T-helper 1 cell treated with Interleukin-12 subunit alpha and Interleukin-12 subunit beta and Interleukin-4 antibody, amounts not matched to agents 30 ng/mL and 1 ng/mL, for 36 hours (primary cell): ENCODE measurements at regions not wholly inside any gene's neighbourhood (a gene's known extent, or its start where the extent isn't known, plus 50 kb on each side); places are given as distances from the start of the nearest gene placed in this dataset.

ENCODE experiments used
- intact Hi-C: fragments of 100-400 bp; cut with micrococcal nuclease; formaldehyde crosslinking; loops from one replicate; pipeline ENCODE4 v1.15.1; 2024

DNA sequence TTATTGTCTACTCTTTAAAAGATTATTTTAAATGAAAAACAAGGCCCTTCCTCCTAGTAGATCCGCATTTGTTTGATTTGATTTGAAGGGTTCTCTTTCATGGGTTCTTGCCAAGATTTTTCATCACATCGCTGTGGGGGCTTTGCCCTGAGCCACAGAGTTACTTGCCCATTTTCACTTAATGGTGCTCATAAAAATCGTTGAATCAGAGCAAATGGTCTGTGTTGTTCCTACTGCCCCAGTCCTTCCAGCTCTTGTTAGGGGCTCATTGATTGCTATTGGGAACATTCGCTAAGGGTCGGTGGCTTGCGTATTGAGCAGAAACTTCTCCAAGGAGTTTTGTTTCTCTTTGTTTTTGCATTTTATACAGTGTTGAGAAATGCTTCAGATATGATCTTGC, 1023.4 kb upstream of the CDH8 start:
- intact Hi-C loops: no loop called here

GRCh38 chr16:63057341-63057740, 1021.1 kb upstream of the CDH8 start:
- intact Hi-C loops: no loop called here

DNA sequence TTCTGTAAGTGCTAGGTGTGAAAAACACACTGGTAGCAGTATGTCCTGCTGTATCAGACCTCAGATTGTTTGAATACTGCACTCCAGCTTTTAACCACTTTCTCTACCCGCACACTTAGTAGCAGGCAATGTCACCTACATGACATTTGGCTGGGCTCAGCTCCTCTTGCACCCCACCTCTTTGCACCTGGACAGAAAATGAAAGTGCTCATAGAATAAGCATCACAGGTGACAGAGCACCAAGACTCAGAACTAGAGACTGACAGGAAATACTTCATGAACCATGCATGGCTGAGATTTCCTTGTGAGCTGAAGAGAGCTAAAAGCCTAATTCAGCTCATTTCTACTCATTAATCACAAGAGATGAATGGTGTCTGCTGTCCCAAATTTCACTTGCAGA, 1014.2 kb upstream of the CDH8 start:
- intact Hi-C loops: no loop called here

GRCh38 chr16:63038397-63039106, 1002.3 kb upstream of the CDH8 start:
- intact Hi-C loops: no loop called here

DNA sequence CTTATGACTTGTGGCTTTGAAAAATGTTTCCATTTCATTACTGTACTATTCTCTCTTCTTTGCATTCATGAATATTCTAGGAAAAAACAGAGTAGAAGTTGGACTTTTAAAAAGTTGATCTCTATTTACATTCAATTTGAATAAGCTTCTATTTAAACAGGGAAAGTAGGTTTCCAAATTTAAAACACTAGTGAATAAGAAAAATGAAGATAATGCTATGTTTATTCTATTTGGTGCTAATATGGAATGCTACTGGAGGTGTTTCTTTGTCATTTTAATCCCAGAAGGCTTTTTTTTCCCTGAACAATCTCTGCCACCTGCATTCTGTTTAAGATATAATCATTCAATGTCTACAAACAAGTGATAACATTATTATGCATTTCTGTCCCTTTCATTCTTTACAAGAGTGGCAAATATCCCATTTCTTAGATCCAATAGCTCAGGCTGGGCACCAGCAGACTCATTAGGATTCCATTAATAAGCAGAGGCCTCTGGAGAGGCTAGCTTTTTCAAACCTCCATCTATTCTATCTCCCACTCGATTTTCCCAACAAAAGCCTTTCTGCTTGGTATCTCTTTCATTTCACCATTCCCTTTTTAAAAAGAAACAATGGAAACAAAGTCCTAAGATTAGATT, 1001.6 kb upstream of the CDH8 start:
- intact Hi-C loops: no loop called here

DNA sequence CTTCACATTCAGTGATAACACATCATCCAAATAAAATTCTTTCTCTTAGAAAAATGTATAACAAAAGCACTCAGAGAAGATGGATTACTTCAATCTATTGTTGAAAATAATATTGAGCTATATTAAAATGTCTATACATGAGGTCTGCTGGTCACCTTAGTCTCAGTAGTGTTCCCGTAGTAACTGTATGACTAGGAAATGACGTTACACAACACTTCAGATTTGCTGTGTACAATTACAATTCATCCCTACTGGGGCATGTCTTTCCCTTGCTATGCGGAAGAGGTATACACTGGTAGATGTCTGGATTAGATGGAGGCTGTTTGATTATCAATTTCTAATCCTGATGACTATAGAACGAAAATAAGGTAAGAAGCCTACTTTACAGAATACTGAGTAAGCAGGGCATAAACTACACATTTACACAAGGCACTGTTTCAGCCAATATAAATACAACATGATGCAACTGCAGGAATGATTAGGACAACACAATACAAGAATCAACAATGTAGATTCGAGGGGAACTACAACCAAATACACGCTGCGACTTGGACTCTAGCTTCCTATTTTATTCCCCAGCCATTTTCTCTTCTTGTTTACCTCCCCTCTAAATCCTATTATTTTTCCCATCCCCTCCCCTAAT, 982.5 kb upstream of the CDH8 start:
- intact Hi-C loops: no loop called here

GRCh38 chr16:63008688-63009087, 972.5 kb upstream of the CDH8 start:
- intact Hi-C loops: no loop called here

GRCh38 chr16:63005356-63005755, 969.1 kb upstream of the CDH8 start:
- intact Hi-C loops: no loop called here

DNA sequence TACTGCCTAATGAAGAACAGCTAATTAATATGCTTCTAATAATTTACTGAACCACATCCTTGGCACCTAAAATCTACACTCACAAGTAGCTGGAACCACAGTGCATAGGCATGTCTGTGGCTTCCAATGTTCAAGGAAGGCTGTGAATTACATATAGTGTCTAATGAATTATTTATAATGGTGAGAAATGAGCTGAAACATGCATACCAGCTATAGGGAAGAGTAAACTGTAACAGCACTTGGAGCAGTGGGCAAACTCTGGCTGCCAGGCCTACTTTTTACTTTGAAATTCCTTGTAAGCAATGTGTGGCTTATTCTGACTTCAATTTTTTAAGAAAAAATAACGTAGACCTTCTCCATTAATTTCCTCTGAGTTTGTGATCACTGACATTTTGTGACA, 953.2 kb upstream of the CDH8 start:
- intact Hi-C loops: no loop called here

DNA sequence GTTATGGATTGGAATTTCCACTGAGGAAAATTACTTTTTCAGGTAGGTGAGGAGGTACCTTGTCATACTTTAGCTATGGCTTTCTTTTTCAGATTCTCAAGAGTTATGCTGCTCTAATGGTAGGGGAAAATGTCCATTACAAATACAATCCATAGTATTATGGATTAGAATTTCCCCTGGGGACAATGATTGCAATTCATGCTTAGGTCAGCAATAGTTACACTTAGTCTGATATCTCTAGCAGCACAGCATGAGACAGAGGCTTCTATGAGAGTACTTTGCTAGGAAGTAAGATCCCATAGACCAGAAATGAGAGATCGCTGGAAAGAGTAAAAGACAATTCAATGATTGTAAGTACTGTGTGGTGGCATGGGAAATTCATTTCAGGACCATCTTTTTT, 949.5 kb upstream of the CDH8 start:
- intact Hi-C loops: no loop called here

- intact Hi-C loops: no loop called here
Measured at GRCh38 chr16:62978451-62978850, 942.2 kb upstream of the CDH8 start.

- intact Hi-C loops: no loop called here
Measured at GRCh38 chr16:62977876-62978275, 941.6 kb upstream of the CDH8 start.

GRCh38 chr16:62974424-62974823, 938.2 kb upstream of the CDH8 start:
- intact Hi-C loops: no loop called here

GRCh38 chr16:62970851-62971250, 934.6 kb upstream of the CDH8 start:
- intact Hi-C loops: no loop called here

- intact Hi-C loops: no loop called here
Measured at GRCh38 chr16:62969711-62970318, 933.6 kb upstream of the CDH8 start.

GRCh38 chr16:62967611-62968010, 931.4 kb upstream of the CDH8 start:
- intact Hi-C loops: no loop called here

GRCh38 chr16:62967163-62967562, 930.9 kb upstream of the CDH8 start:
- intact Hi-C loops: no loop called here

- intact Hi-C loops: no loop called here
Measured at GRCh38 chr16:62966626-62967025, 930.4 kb upstream of the CDH8 start.

DNA sequence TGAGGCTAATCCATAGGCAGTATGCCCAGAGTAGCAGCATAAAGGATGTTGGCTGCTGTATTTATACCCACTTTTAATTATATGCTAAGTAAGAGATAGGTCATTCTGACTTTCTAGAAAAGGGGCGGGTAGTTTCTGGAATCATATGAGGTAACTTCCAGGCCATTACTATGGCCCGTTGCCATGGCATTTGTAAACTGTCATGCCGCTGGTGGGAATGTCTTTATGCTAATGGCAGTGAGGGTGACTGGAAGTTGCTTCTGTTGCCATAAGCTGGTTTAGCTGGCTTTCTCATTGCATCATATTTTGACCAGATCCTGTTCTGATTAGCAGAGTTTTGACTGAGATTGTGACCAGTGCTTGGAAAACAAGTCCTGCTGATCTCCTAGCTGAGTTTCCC, 929.6 kb upstream of the CDH8 start:
- intact Hi-C loops: no loop called here

GRCh38 chr16:62963846-62964245, 927.6 kb upstream of the CDH8 start:
- intact Hi-C loops: no loop called here

DNA sequence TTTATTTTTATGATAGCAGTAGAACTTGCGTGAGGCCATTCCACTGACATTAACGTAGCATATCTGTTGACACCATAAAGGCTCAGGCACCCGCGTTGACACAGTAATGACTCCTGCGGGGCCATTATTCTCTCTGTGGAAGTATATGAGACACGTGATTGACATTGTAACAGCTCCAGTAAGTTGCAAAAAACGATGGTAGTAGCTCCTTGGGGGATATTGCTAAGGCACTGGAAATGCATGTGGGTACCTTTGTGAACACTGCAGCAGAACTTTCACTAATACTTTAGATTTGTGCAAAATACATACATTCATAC, 918.8 kb upstream of the CDH8 start:
- intact Hi-C loops: no loop called here

- intact Hi-C loops: no loop called here
Measured at GRCh38 chr16:62954144-62955032, 918.1 kb upstream of the CDH8 start.
